Spleen (tissue), 11 donors: ENCODE measurements at regions not wholly inside any gene's neighbourhood (a gene's known extent, or its start where the extent isn't known, plus 50 kb on each side); places are given as distances from the start of the nearest gene placed in this dataset.

Experiments
- DNase-seq: peaks from one replicate; pipeline ENCODE4 v3.0.0-alpha.2; 2020
- H3K27ac ChIP-seq, 8 donors: fragments of 200-600 bp; sonication (generic) in 7 of 8; 1 replicate in 4 of 8; 2 replicates in 4 of 8; pipeline versions ENCODE4 v1.5.0 to v1.8.0; 2016 to 2021; ENCODE audit warnings: inconsistent platforms in 4 of 8, mild to moderate bottlenecking in 4 of 8, moderate library complexity in 1 of 8
- H3K27me3 ChIP-seq, 7 donors: fragments of 200-600 bp; sonication (generic) in 6 of 7; replicated peaks in 1 of 7; 1 replicate in 4 of 7; 2 replicates in 3 of 7; pipeline versions ENCODE4 v1.5.0 to v1.8.0; 2016 to 2021; ENCODE audit warnings: inconsistent platforms in 3 of 7, mild to moderate bottlenecking in 1 of 7
- H3K36me3 ChIP-seq, 6 donors: fragments of 200-600 bp; sonication (generic) in 5 of 6; 1 replicate in 4 of 6; 2 replicates in 2 of 6; pipeline versions ENCODE4 v1.5.0 to v1.8.0; 2016 to 2021; ENCODE audit warnings: inconsistent platforms in 2 of 6
- H3K4me1 ChIP-seq, 6 donors: fragments of 200-600 bp; sonication (generic) in 5 of 6; 1 replicate in 3 of 6; 2 replicates in 3 of 6; pipeline versions ENCODE4 v1.5.0 to v1.8.0; 2016 to 2021; ENCODE audit warnings: inconsistent platforms in 3 of 6
- H3K4me3 ChIP-seq, 8 donors: fragments of 200-600 bp; sonication (generic) in 7 of 8; 1 replicate in 4 of 8; 2 replicates in 4 of 8; pipeline versions ENCODE4 v1.5.0 to v1.8.0; 2016 to 2021; ENCODE audit warnings: inconsistent platforms in 4 of 8, mild to moderate bottlenecking in 4 of 8, moderate library complexity in 2 of 8
- H3K9me3 ChIP-seq, 8 donors: fragments of 200-600 bp; sonication (generic) in 7 of 8; 1 replicate in 4 of 8; 2 replicates in 4 of 8; pipeline versions ENCODE4 v1.5.0 to v1.8.0; 2016 to 2021; ENCODE audit warnings: inconsistent platforms in 4 of 8
- POLR2A ChIP-seq, 3 donors: fragments of 450-650 bp; IDR thresholded peaks; one replicate each; pipeline ENCODE4 v1.5.1; 2017; ENCODE audit warnings: antibody characterized with exemption in 3 of 3, mild to moderate bottlenecking in 1 of 3
- POLR2AphosphoS5 ChIP-seq, 3 donors: sonication (generic); formaldehyde crosslinking; IDR thresholded peaks; one replicate each; pipeline ENCODE4 v1.5.1; 2017; ENCODE audit warnings: antibody characterized with exemption in 3 of 3
- WGBS, 5 donors: extraction: QIAGEN DNeasy Blood & Tissue Kit in 3 of 5; methylation state at CpG; one replicate each; pipeline versions ENCODE4 v1.1.5 to v1.1.7; 2013 to 2018; 5-methylcytosine and 5-hydroxymethylcytosine counted together
- intact Hi-C: fragments of 100-400 bp; cut with DNase I; formaldehyde crosslinking; loops from one replicate; pipeline ENCODE4 v1.15.0; 2023; ENCODE audit warnings: low total_unique reads
- TF ChIP-seq, protein P1 (sequence below), 11 experiments: fragments of 200-600 bp in 7 of 11; fragments of 450-650 bp in 4 of 11; sonication (generic) in 4 of 11; IDR thresholded peaks in 8 of 11; conservative IDR thresholded peaks in 3 of 11; 1 replicate in 7 of 11; 2 replicates in 4 of 11; pipeline versions ENCODE4 v1.4.0 to v1.8.0; 2016 to 2021; ENCODE audit warnings: antibody characterized with exemption in 11 of 11, inconsistent platforms in 4 of 11, mild to moderate bottlenecking in 1 of 11
- donor health status: healthy with polysubstance abuse.
- donor health status: DM: no; HTN: no; CAD: no; lungs with moderate emphysema.
- donor health status: DM: no; HTN: no; CAD: no.
- donor health status: Bipolar disorder and iron deficiency.
- donor health status: healthy.
- donor health status: DM: no; HTN: no; CAD: no.
- donor health status: DM: yes; HTN: yes; CAD: no.

DNA sequence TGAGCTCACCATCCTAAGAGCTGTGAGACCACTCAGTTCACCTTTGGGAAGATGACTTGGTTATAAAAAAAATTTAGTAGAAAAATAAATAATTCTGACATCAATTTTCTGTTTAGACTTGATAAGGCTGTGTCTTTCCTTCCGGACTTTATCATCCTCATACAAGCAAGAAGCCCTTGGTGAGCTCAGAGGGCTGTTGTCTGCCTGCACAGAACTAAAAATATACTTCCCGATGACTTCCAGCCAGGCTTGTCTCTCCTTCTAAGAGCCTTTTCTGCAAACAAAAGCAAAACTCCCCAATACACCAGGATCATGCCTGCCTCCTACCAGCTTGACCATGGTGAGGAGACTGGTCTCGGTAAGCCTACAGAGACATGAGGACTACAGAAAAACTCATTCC, 58.3 kb upstream of the PHOX2B start:
- no peak overlapping the region for H3K27ac ChIP-seq
- no peak for TF ChIP-seq POLR2A (IDR thresholded peaks at IDR 0.05)
- TF ChIP-seq, protein P1, sequence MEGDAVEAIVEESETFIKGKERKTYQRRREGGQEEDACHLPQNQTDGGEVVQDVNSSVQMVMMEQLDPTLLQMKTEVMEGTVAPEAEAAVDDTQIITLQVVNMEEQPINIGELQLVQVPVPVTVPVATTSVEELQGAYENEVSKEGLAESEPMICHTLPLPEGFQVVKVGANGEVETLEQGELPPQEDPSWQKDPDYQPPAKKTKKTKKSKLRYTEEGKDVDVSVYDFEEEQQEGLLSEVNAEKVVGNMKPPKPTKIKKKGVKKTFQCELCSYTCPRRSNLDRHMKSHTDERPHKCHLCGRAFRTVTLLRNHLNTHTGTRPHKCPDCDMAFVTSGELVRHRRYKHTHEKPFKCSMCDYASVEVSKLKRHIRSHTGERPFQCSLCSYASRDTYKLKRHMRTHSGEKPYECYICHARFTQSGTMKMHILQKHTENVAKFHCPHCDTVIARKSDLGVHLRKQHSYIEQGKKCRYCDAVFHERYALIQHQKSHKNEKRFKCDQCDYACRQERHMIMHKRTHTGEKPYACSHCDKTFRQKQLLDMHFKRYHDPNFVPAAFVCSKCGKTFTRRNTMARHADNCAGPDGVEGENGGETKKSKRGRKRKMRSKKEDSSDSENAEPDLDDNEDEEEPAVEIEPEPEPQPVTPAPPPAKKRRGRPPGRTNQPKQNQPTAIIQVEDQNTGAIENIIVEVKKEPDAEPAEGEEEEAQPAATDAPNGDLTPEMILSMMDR (IDR thresholded peaks at IDR 0.05 in 8 of 11, conservative IDR thresholded peaks at IDR 0.05 in 3 of 11): no peak
- no peak overlapping the region for H3K4me3 ChIP-seq
- intact Hi-C loops: no loop called here
- WGBS, 5 donors: 62 to 78% (median 73%) methylated on average over 3 of the region's 3 CpGs
- no peak for DNase-seq
- peaks cover 0 to 12% (median 0%) of the 10 kb centered on the region in 7 donors for H3K27me3 ChIP-seq
- H3K36me3 ChIP-seq: no peaks in the 10 kb centered on the region
- no peaks in the 10 kb centered on the region for H3K4me1 ChIP-seq
- no peaks in the 10 kb centered on the region for H3K9me3 ChIP-seq

DNA sequence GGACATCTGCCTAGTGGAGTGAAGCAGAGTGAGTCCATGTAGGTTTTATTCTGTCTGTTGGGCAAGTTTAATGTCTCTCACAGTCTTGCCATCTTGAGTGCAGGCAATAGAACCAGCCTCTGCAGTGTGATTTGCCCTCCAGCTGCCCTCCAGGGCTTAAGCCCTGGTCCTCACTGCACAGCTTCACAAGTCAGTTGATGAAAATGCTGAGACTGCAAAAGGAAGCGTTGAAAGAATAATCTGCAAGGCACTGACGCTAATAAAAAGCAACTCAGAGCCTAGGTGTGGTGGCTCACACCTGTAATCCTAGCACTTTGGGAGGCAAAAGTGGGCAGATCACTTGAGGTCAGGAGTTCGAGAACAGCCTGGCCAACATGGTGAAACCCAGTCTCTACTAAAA, 54.1 kb upstream of the PHOX2B start:
- Histone ChIP-seq H3K27ac (no peak overlapping the region), H3K27me3 (peaks cover 0 to 29% (median 0%) of the 10 kb centered on the region in 7 donors), H3K4me1 (no peaks in the 10 kb centered on the region), H3K9me3 (no peaks in the 10 kb centered on the region), H3K36me3 (no peaks in the 10 kb centered on the region), H3K4me3 (no peak overlapping the region)
- intact Hi-C loops: no loop called here
- 83 to 91% (median 88%) methylated on average over 3 of the region's 3 CpGs for WGBS, 5 donors
- no peak for TF ChIP-seq POLR2A (IDR thresholded peaks at IDR 0.05)
- no peak for TF ChIP-seq POLR2AphosphoS5 (IDR thresholded peaks at IDR 0.05)
- TF ChIP-seq, protein P1 (IDR thresholded peaks at IDR 0.05 in 8 of 11, conservative IDR thresholded peaks at IDR 0.05 in 3 of 11): no peak
- DNase-seq: no peak

DNA sequence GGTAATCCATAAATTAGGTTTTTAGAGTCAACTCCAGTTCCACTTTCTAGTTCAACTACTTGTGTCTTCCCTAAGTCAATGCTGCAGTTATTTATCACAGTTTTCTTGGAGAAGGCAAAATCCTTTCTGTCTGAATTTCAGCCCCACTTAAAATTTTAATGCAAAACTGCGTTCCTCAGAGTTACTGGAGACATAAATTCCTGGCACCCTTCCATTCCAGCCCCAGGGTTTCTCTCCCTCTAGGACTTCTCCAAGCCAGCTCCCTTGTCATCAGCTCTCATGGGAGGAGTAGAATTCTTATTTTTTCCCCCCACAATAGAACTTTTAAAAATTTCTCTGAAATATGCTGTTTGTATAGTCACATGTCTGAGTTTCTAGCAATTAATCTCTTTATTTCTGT, 50.6 kb upstream of the PHOX2B start:
- intact Hi-C loops: no loop called here
- DNase-seq: no peak
- no peaks in the 10 kb centered on the region for H3K36me3 ChIP-seq
- 52 to 88% (median 74%) methylated on average over 1 of the region's 1 CpG for WGBS, 5 donors
- TF ChIP-seq POLR2A (IDR thresholded peaks at IDR 0.05): no peak
- TF ChIP-seq POLR2AphosphoS5 (IDR thresholded peaks at IDR 0.05): no peak
- TF ChIP-seq, protein P1 (IDR thresholded peaks at IDR 0.05 in 8 of 11, conservative IDR thresholded peaks at IDR 0.05 in 3 of 11): no peak
- H3K27ac ChIP-seq: no peak overlapping the region
- no peaks in the 10 kb centered on the region for H3K9me3 ChIP-seq
- H3K4me3 ChIP-seq: no peak overlapping the region
- H3K27me3 ChIP-seq: peaks cover 0 to 39% (median 0%) of the 10 kb centered on the region in 7 donors
- H3K4me1 ChIP-seq: no peaks in the 10 kb centered on the region
